ENCODE measurements at regions not wholly inside any gene's neighbourhood (a gene's known extent, or its start where the extent isn't known, plus 50 kb on each side); places are given as distances from the start of the nearest gene placed in this dataset.
"Not testable (repeated sequence)": the region's sequence is repeated elsewhere in the genome, so short reads cannot be mapped to it uniquely, and the experiment has no call there.

- TF ChIP-seq CTCF (conservative IDR thresholded peaks at IDR 0.05); ZFX (IDR thresholded peaks at IDR 0.05): not testable (repeated sequence)
Measured at GRCh38 chr15:62657501-62657900, 385.0 kb upstream of the TPM1 start.
